HG02852 (cell line): ENCODE measurements at regions not wholly inside any gene's neighbourhood (a gene's known extent, or its start where the extent isn't known, plus 50 kb on each side); places are given as distances from the start of the nearest gene placed in this dataset.

Experiments
- ATAC-seq: cut with Tn5 transposase; IDR thresholded peaks from one replicate; pipeline ENCODE4 v1.9.1; 2021; ENCODE audit warnings: mild to moderate bottlenecking, moderate library complexity; ENCODE audit not compliant: unreplicated experiment

DNA sequence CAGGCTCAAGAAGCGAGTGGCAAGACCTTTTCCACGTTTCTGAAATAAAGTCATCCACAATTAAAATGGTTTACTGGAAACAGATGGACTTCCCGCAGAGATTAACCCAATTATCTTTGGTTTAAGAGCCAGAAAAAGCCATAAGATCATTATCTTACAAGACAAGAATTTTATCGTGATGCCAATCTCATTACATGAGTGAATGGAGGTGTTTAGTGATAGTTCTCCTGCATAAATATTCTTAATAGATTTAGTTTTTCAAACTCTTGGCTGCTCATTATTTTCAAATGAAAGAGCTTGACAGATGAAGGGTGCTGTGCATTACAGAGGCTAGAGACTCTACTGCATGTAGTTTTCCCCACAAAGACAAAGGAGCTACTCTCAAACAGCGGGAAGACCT is 1028.4 kb upstream of the PIK3C3 start:
- ATAC-seq, result no peak

DNA sequence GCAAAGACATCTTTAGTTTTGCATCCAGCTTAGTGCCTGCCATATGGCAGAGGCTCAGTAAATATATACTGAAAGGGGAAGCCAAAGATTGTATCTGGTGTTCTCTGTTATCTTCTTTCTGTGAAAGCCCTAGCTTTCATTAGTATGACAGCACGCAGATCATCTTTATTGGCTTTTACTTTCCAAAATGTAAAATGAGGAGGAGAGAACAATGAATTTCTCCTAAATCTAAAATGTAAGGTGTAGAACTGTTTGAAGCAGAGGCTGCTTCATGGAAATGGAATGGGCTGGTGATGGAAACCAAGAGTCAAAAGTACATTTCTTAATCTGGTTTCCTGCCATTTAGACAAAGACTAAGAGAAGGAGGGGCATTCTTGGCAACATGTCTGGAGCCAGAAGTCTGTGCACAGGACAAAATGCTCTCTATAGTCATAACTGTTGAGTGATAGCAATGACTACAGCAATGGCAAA is 1029.9 kb upstream of the PIK3C3 start:
- ATAC-seq, result no peak

DNA sequence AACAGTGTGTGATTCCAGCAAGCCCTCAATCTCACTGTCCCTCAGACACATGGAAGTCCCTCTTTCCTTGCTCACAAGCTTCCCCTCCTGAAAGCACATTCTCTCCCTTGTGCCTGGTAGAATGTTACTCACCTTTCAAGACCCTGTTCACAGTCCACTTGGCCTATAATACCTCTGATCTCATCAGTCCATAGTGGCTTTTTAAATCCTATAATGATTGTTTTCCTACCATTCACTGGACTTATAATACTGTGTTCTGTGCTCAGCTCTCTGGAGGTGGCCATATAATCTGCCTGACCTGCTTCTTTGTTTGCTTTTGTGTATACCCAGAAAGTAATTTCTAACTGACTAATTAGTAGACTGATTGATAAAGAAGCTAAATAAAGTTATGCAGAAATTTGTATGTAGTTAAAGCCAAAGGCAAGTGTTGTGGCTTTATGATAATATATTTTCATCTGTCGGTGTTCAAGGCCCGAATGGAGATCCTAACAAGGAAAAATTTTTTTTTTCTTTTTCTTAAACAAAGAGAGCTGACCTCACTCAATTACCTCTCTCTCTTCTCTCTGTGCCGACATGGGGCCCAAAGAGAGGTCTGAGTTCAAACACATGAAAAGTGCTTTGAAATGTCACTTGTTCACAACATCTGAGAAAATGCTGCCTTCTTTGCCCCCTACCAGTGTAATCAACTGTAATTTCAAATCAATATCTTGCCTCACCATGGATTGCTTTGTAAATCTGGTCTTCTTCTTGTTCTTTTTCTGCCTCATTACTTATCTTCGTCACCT is 1033.0 kb upstream of the PIK3C3 start:
- no peak for ATAC-seq

DNA sequence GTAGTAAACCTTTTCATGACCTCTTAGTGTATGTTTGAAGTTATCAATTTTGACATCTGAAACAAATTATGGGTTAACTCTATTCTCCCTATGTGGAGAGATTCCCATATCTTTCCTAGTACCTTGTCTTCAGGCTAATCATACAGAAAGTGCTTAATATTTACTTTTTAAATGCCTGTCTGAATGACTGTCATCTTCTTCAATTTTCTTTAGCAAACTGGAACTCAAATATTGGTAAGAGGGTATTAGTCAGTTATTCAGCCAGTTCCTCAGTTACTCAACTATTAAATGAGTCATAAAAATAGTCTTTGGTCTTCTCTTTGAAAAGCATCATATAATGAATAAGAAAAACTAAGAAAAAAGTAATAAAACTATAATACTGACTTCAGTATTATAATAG is 1038.0 kb upstream of the PIK3C3 start:
- ATAC-seq, result no peak

DNA sequence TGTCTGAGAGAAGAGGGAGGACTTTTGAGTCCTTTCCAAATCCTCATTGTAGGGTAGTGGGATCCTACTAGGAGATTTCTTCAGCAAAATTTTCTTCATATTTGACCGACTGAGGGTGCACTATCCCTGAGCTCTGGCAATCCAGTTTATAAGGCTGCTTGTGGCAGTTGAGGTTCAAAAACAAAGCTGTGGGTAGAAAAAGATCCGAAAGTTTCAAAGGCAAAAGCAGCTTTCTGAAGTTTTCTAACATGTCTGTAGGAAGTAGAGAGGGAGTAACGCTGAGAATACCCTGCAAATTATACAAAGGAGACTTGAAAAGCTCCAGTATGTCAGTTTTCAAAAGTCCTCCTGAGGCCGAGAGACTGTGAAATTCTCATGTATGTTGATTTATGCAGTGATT is 1039.3 kb upstream of the PIK3C3 start:
- ATAC-seq, result no peak

DNA sequence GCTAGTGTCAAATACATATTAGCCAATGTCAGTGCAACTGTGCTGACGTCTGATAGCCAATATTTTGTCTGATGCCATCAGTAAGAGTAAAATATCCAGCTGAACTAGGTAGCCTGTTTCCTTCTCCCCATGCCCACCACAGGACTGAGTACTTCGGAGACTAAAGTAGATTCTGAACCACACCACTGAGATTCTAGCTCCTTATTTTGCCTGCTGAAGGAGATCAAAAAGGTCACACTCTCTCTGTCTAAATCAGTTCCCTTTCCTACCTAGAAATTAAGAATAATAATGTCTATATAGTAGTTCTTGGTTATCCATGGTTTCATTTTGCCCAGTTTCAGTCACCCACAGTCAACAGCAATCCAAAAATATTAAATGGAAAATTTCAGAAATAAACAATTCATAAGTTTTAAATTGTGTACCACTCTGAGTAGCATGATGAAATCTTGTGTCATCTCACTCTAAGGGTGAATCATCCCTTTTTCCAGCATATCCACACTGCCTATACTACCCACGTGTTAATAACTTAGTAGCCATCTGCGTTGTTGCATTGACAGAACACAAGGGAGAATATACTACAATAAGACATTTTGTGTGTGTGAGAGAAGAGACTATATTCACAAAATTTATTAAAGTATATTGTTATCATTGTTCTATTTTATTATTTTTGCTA is 1043.3 kb upstream of the PIK3C3 start:
- no peak for ATAC-seq

DNA sequence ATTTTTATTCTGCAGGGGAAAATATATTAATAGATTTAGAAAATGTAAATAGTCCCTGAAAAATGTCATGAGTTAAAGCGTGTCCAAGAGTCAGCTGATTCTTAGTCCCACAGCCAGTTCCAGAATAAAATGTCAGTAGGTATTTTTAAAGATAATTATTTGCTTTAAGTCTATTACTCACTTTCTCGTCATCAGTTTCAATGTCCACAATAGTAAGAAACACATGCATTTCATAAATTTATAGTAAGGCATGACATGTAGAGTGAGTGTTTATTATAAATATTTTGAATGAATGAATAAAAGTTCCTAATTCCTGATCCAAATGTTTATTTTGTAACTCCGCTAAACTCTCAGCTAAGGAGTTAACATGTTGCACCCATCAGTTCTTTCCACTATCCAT is 1044.0 kb upstream of the PIK3C3 start:
- ATAC-seq, result no peak

DNA sequence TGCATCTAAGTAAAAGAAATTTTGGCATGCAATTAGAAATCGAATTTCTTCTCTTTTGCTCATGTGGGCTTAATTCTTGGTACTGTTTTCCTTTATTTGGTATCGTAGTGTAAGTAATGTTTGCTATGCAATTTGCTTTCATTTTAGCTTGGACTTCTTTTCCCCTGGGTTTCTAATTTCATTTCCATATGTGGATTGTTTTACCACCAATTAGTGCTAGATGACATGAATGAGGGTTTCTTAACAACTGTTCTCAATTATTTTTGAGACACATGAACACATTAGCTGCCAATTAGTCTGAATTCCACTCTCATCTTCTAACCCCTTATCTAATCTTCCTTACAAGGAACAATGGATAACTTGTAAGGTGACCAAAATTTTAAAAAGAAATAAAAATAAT is 1047.2 kb upstream of the PIK3C3 start:
- no peak for ATAC-seq

DNA sequence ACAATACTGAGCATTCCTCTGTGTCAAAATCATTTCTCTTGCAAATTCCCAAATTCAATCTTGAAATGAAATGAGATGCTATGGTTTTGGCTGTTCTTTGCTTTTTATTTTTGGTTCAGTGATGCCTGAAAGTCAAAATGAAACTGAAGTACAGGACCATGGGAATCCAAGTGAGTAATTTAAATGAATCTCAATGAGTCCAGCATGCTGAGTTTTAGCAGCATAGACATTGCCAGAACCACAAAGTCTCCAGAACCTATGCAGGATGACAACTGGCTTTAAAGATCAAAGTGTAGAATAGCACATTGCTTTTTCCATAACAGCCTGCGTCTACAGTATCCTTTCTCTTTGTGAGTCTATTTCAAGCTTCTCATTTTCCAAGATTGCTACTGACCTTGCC is 1050.7 kb upstream of the PIK3C3 start:
- ATAC-seq, result no peak

DNA sequence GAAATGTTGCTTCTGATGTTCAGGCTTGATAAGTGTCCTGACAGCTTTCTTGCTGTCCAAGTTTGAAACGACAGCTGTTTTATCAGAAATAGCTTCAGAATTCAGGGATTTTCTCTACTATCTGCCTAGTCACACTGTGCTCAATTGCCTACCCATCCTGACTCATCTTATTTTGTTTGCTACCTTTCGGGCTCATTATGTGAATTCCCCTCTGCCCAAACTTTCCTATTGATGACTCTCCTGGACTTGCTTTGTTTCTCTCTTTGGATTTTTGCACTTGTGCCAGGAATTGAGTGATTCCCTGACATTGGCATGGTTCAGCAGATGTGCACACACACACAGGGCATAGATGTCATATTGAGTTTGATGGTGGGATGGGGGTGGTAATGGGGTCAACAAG is 1052.6 kb upstream of the PIK3C3 start:
- no peak for ATAC-seq

DNA sequence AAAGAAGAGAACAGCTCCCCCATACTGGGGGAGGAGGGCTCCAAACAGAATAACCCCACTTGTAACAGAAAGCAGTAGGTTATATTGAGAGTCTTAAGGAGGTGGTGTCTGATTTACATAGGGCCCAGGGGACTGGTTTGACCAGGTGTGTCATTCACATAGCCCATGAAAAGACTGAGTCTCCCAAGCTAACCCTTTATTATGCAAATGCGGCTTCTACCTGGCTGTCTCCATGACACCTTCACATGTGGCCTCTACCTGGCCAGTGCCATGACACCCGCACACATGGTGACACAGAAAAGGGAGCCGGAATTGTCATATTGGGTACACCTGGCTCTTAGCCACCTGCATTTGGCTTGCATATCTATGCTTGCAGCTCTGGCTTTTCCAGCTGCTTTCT is 1057.2 kb upstream of the PIK3C3 start:
- ATAC-seq, result no peak

DNA sequence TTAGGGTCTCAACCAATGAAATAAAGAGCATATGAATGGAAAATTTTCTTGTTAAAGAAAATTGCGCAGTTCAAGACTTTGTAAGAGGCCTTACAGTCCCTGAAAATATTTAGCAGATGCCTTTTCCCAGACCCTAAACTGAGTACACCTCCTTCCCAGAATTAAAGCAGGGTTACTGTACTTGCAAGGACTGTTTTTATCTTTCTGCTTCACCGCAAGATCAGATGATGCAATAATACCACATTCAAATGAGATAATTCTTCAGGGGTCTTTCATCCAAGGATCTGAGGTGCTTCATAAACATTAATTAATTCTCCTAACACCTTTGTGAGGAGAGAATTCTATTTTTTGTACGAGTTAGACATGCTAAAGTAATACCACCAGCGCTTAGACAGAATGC is 1071.8 kb upstream of the PIK3C3 start:
- no peak for ATAC-seq

DNA sequence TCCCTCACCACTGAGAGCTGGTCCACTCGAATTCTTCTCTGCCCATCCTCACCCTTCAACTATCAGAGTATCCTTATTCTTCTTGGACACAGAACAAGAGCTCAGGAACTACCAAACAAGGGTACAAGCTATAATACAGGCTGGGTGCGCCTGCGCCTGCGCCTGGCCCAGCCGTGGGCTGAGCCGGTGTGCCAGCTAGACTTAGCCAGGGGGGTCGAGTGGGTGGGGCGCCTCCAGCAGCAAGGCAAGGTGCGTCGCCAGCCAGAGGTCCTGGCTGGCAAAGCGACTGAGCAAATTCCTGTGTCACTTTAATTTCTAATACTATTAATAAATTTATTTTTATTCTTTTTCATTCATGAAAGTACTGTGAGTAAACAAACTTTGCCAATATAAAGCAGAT is 1072.6 kb upstream of the PIK3C3 start:
- no peak for ATAC-seq

DNA sequence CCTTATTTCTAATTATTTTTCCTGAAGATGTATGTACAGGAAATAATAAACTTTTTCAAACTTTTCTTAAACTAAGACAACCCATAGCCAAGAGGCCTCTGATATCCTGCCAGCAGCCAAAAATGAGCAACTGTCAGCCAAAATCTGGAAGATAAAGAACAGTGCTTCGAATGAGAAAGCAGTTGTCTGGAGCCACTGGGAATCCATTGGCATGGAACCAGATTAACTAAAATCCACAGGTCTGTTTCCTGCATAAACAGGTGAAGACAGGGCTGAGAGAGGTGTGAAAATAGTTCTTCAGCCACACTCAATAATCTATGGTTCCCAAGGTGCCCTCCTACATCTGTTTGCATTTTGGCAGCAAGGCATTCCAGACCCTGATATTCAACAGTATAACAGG is 1076.7 kb upstream of the PIK3C3 start:
- ATAC-seq, result no peak

DNA sequence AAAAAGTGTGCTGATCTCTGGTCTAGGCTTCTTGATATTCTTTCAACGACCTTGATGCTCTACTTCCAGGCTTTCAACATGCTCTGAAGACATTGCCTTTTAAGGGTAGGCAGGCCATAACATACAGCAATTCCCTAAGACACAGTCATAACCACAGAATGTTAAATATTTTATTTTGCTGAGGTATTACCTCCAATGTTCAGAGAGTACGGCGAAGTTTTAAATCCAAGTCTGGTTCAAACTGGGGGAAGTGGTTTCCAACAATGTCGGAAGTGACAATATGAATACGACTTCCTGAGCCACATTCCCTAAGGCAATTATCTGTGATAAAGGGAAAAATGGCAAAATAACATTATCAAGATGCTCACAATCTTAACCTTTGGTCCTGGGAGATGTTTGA is 1077.9 kb upstream of the PIK3C3 start:
- no peak for ATAC-seq

DNA sequence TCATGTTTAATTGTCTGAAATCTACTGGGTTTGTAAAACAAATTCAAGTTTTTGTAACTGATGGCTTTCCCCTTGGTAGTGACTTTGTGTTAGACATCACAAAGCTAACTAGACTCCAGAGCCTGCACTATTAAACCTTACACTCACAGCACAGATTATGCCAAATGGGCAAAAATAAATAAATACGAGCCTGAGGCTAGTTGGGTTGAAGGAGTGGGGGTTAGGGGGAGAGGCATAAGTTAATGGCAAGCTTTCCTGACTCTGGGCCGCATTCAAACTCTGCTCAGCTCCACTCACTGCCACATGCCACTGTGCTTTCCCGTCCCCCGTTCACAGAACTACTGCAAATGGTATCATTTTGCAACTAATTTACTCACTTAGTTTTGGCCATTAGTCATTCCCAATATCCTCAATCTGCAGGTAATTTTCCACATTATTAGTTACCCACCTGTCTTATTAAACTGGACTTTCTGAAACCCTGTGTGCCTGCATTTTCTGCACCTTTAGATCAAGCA is 1079.9 kb upstream of the PIK3C3 start:
- no peak for ATAC-seq

DNA sequence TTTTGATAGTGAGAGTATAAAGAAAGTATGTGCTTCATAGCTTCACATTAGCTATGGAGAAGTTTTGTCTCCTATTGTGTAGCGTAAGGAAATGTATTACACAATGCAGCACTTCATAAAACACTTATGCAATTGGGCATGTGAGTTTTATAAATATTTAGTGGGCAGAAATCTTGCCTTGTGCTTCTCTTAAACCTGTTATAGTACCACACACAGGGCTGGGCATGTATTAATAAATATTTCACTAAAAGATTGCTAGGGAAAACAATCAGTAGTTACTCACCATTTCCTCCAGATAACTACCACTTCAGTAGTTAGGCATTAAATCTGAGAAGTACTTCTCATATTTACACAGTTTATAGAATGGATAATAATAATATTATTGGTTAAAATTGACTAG is 1080.8 kb upstream of the PIK3C3 start:
- no peak for ATAC-seq

DNA sequence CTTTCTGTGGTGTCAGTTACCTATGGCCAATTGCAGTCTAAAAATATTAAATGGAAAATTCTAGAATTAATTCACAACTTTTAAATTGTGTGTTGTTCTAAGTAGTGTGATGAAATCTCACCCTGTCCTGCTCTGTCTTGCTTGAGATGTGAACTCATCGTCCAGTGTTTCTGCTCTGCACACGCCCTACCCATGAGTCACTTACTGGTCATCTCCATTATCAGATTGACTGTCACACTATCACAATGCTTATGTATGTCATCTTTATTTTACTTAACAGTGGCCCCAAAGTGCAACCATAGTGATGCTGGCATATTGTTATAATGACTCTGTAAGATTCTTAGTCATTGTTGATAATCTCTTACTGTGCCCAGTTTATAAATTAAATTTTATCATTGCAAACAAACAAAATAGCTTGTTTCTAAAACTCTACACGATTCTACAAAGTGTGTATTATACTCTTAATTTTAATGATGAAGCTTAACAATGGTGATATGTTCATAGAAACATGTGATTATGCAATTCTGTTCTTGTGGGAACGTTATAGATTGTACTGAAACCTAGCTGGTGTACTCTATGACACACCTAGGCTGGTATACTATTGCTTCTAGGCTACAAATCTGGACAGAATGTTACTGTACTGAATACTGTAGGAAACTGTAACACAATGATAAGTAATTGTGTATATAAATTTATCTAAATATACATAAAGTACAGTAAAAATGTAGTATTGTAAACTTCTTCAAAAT is 1086.8 kb upstream of the PIK3C3 start:
- no peak for ATAC-seq

DNA sequence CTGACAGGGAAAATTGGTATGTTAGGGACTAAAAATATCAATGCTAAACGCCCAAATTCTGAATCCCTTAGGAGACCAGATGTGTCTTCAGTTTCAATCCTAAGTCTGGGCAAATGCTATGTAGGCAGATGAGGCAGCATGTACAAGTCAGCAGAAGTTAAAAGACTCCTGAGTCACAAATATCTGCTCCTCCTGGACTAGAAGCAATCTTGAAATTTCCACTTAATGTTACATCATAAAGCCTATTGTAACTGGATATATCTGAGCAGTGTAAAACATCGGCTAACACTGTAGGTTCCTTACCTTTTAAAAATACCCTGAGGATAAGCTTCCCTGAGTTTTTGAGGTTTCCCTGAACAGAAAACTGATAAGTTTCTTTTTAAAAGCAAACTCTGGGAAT is 1087.6 kb upstream of the PIK3C3 start:
- no peak for ATAC-seq

DNA sequence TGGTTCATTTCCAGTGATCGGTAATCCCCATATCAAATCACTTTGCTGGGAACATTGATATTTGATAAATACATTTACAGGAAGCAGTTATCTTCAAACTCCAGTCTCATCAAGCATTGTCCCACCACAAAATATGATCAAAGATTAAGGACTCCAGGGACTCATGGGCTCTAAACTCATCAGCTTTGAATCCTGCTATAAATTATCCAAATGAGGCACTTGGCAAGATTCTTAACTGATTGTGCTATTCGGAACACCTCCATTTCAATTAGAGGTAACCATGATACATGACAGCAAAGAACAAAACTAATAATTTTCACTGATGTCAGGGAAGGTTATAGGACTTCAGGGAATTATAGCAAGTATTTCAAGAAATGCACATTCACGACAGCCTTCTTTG is 1088.1 kb upstream of the PIK3C3 start:
- ATAC-seq, result no peak

DNA sequence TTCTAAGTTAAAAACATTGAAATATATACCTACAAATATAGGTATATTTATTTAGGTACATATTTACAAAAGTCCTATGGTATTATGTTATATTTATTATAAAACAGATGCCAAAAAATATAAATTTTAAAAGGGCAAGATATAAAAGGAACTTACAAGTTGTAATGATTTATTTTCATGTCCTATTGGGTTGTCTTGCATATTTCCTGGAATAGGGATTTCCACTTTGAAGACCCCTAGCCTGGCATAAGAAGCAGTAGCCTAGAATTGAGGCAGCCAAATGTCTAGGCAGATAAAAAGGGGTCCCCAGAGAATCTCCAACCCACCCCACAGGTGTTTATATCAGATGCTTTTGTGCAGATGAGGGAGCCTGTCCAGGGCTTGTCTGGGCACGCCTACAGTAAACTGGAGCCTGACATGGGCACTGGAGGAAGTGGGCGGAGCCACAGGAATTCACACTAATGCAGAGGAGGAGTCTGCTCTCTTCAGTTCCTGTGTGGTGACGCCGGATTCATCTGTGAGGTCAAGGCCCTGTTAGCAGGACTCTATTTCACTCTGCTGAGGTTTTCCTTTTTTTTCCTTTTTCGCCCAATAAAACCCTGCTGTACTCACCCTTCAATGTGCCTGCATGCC is 1088.9 kb upstream of the PIK3C3 start:
- ATAC-seq, result no peak
